GM19468 (cell line): ENCODE measurements at regions not wholly inside any gene's neighbourhood (a gene's known extent, or its start where the extent isn't known, plus 50 kb on each side); places are given as distances from the start of the nearest gene placed in this dataset.

ENCODE experiments used
- ATAC-seq: cut with Tn5 transposase; IDR thresholded peaks from one replicate; pipeline ENCODE4 v1.9.1; 2021; ENCODE audit warnings: mild to moderate bottlenecking, moderate library complexity, moderate number of reproducible peaks; ENCODE audit not compliant: unreplicated experiment; ENCODE audit errors: extremely low read depth

- no peak for ATAC-seq
Measured at GRCh38 chr5:168186289-168187074, 105.0 kb upstream of the WWC1 start.

- no peak for ATAC-seq
Measured at GRCh38 chr5:168187614-168188013, 103.8 kb upstream of the WWC1 start.

- ATAC-seq = no peak
Measured at GRCh38 chr5:168188182-168188581, 103.3 kb upstream of the WWC1 start.

- ATAC-seq = no peak
Measured at GRCh38 chr5:168192120-168192519, 99.3 kb upstream of the WWC1 start.

- no peak for ATAC-seq
Measured at GRCh38 chr5:168193493-168194250, 97.8 kb upstream of the WWC1 start.

GRCh38 chr5:168195110-168195509 lies 96.3 kb upstream of the WWC1 start:
- ATAC-seq = no peak

- no peak for ATAC-seq
Measured at GRCh38 chr5:168198359-168198758, 93.1 kb upstream of the WWC1 start.

GRCh38 chr5:168202996-168203395 lies 88.4 kb upstream of the WWC1 start:
- ATAC-seq = no peak

- ATAC-seq = no peak
Measured at GRCh38 chr5:168204165-168204564, 87.3 kb upstream of the WWC1 start.

GRCh38 chr5:168207450-168208029 lies 83.9 kb upstream of the WWC1 start:
- ATAC-seq = no peak

GRCh38 chr5:168209244-168209995 lies 82.0 kb upstream of the WWC1 start:
- ATAC-seq = no peak

- no peak for ATAC-seq
Measured at GRCh38 chr5:168209997-168210396, 81.4 kb upstream of the WWC1 start.

GRCh38 chr5:168211245-168211644 lies 80.2 kb upstream of the WWC1 start:
- no peak for ATAC-seq

- no peak for ATAC-seq
Measured at GRCh38 chr5:168211936-168212335, 79.5 kb upstream of the WWC1 start.

GRCh38 chr5:168214071-168214470 lies 77.4 kb upstream of the WWC1 start:
- no peak for ATAC-seq

GRCh38 chr5:168214886-168215285 lies 76.6 kb upstream of the WWC1 start:
- ATAC-seq = no peak

- ATAC-seq = no peak
Measured at GRCh38 chr5:168215646-168216045, 75.8 kb upstream of the WWC1 start.

GRCh38 chr5:168216989-168217388 lies 74.5 kb upstream of the WWC1 start:
- ATAC-seq = no peak

- ATAC-seq = no peak
Measured at GRCh38 chr5:168217497-168217896, 73.9 kb upstream of the WWC1 start.

- ATAC-seq = no peak
Measured at GRCh38 chr5:168218746-168219145, 72.7 kb upstream of the WWC1 start.
